Transverse colon (tissue), 4 donors: ENCODE measurements at regions not wholly inside any gene's neighbourhood (a gene's known extent, or its start where the extent isn't known, plus 50 kb on each side); places are given as distances from the start of the nearest gene placed in this dataset.

ENCODE experiments used
- POLR2A ChIP-seq: fragments of 450-650 bp; IDR thresholded peaks from one replicate; pipeline ENCODE4 v1.6.1; 2016; ENCODE audit warnings: antibody characterized with exemption, mild to moderate bottlenecking, moderate library complexity
- POLR2AphosphoS5 ChIP-seq, 3 donors: sonication (generic); formaldehyde crosslinking; IDR thresholded peaks; one replicate each; pipeline ENCODE4 v1.6.1; 2016; ENCODE audit warnings: antibody characterized with exemption in 3 of 3
- TF ChIP-seq, protein P1 (sequence below), 5 experiments: fragments of 200-600 bp in 3 of 5; fragments of 450-650 bp in 2 of 5; sonication (generic) in 3 of 5; IDR thresholded peaks; 1 replicate in 2 of 5; 2 replicates in 3 of 5; pipeline ENCODE4 v1.5.1; 2016 to 2017; ENCODE audit warnings: antibody characterized with exemption in 5 of 5, inconsistent platforms in 3 of 5, mild to moderate bottlenecking in 2 of 5, moderate library complexity in 1 of 5

- TF ChIP-seq, protein P1, sequence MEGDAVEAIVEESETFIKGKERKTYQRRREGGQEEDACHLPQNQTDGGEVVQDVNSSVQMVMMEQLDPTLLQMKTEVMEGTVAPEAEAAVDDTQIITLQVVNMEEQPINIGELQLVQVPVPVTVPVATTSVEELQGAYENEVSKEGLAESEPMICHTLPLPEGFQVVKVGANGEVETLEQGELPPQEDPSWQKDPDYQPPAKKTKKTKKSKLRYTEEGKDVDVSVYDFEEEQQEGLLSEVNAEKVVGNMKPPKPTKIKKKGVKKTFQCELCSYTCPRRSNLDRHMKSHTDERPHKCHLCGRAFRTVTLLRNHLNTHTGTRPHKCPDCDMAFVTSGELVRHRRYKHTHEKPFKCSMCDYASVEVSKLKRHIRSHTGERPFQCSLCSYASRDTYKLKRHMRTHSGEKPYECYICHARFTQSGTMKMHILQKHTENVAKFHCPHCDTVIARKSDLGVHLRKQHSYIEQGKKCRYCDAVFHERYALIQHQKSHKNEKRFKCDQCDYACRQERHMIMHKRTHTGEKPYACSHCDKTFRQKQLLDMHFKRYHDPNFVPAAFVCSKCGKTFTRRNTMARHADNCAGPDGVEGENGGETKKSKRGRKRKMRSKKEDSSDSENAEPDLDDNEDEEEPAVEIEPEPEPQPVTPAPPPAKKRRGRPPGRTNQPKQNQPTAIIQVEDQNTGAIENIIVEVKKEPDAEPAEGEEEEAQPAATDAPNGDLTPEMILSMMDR (IDR thresholded peaks at IDR 0.05), result no peak
- TF ChIP-seq POLR2A (no peak), POLR2AphosphoS5 (IDR thresholded peaks at IDR 0.05) (no peak)
Observed at GRCh38 chr1:242872521-242872920, 348.0 kb upstream of the PLD5 start.
